WERI-Rb-1 (cell line): ENCODE measurements at regions not wholly inside any gene's neighbourhood (a gene's known extent, or its start where the extent isn't known, plus 50 kb on each side); places are given as distances from the start of the nearest gene placed in this dataset.

Source experiments
- DNase-seq: peaks from one replicate; pipeline ENCODE4 v3.0.0-alpha.2; 2020
- H3K27ac ChIP-seq: fragments of 250-450 bp; sonication (Bioruptor Pico); 2 replicates; pipeline ENCODE4 v1.5.1; 2020; ENCODE audit warnings: mild to moderate bottlenecking, moderate library complexity
- H3K27me3 ChIP-seq: fragments of 250-450 bp; sonication (Bioruptor Pico); 2 replicates; pipeline ENCODE4 v1.5.1; 2021; ENCODE audit warnings: mild to moderate bottlenecking, low read depth, moderate library complexity; ENCODE audit not compliant: insufficient read depth, severe bottlenecking
- H3K36me3 ChIP-seq: fragments of 250-450 bp; sonication (Bioruptor Pico); 2 replicates; pipeline ENCODE4 v1.5.1; 2020; ENCODE audit warnings: mild to moderate bottlenecking, moderate library complexity
- H3K4me3 ChIP-seq: 2 replicates; pipeline ENCODE4 v1.5.1; 2011; ENCODE audit warnings: low read depth, mild to moderate bottlenecking, control low read depth, low read length
- H3K9me3 ChIP-seq: fragments of 250-450 bp; sonication (Bioruptor Pico); 2 replicates; pipeline ENCODE4 v1.5.1; 2021; ENCODE audit warnings: mild to moderate bottlenecking, moderate library complexity; ENCODE audit not compliant: severe bottlenecking
- TF ChIP-seq, protein P1 (sequence below): IDR thresholded peaks from 2 replicates; pipeline ENCODE4 v1.5.1; 2011; ENCODE audit warnings: low read depth, mild to moderate bottlenecking, control low read depth, inconsistent platforms, low read length

GRCh38 chr2:14720739-14721138 is 88.2 kb downstream of the LRATD1 start:
- H3K27me3 ChIP-seq: no peaks in the 10 kb centered on the region
- H3K27ac ChIP-seq: no peak overlapping the region
- no peak overlapping the region for H3K4me3 ChIP-seq
- TF ChIP-seq, protein P1, sequence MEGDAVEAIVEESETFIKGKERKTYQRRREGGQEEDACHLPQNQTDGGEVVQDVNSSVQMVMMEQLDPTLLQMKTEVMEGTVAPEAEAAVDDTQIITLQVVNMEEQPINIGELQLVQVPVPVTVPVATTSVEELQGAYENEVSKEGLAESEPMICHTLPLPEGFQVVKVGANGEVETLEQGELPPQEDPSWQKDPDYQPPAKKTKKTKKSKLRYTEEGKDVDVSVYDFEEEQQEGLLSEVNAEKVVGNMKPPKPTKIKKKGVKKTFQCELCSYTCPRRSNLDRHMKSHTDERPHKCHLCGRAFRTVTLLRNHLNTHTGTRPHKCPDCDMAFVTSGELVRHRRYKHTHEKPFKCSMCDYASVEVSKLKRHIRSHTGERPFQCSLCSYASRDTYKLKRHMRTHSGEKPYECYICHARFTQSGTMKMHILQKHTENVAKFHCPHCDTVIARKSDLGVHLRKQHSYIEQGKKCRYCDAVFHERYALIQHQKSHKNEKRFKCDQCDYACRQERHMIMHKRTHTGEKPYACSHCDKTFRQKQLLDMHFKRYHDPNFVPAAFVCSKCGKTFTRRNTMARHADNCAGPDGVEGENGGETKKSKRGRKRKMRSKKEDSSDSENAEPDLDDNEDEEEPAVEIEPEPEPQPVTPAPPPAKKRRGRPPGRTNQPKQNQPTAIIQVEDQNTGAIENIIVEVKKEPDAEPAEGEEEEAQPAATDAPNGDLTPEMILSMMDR: no peak
- no peaks in the 10 kb centered on the region for H3K9me3 ChIP-seq
- H3K36me3 ChIP-seq: no peaks in the 10 kb centered on the region
- DNase-seq: no peak

DNA sequence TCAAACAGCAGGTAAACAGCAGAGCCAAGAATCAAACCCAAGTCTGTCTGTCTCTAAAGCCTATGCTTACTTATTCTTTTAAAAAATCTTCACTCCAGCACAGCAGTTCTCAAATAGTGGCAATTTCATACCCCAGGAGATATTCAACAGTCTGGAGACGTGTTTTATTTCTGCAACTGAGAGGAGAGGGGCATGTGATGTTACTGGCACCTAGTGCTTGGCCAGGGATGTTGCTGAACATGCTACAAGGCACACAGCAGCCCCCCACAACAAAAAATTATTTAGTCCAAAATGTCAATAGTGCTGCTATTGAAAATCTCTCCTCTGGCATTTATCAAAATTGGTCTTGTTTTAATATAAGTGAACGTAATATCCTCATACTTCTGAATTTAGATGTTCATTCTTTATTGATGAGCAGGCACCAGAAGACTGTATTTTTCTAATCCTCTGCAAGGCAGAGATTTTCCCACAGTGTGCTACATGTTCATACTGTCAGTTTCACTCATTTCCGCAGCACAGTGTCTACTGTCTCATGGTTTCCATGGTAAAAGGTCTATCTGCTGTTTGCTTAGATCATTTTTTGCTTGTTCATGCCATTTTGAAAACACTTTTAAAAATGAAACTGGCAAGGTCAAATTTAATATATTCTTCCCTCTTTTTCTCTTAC is 90.5 kb downstream of the LRATD1 start:
- no peaks in the 10 kb centered on the region for H3K9me3 ChIP-seq
- TF ChIP-seq, protein P1: peak; percentile 34; the same call in 1 of the 2 replicates
- no peaks in the 10 kb centered on the region for H3K36me3 ChIP-seq
- DNase-seq: no peak
- H3K4me3 ChIP-seq: no peak overlapping the region
- H3K27me3 ChIP-seq: no peaks in the 10 kb centered on the region
- H3K27ac ChIP-seq: no peak overlapping the region

GRCh38 chr2:14723684-14724083 is 91.2 kb downstream of the LRATD1 start:
- Histone ChIP-seq H3K36me3 (no peaks in the 10 kb centered on the region), H3K27me3 (no peaks in the 10 kb centered on the region), H3K4me3 (no peak overlapping the region), H3K9me3 (no peaks in the 10 kb centered on the region), H3K27ac (no peak overlapping the region)
- TF ChIP-seq, protein P1: no peak
- no peak for DNase-seq

GRCh38 chr2:14735696-14736095 is 103.2 kb downstream of the LRATD1 start:
- DNase-seq: no peak
- Histone ChIP-seq H3K9me3 (no peaks in the 10 kb centered on the region), H3K27ac (no peak overlapping the region), H3K36me3 (no peaks in the 10 kb centered on the region), H3K4me3 (no peak overlapping the region), H3K27me3 (no peaks in the 10 kb centered on the region)
- TF ChIP-seq, protein P1: no peak

- DNase-seq: no peak
- H3K36me3 ChIP-seq: no peaks in the 10 kb centered on the region
- TF ChIP-seq, protein P1: no peak
- H3K4me3 ChIP-seq: no peak overlapping the region
- no peak overlapping the region for H3K27ac ChIP-seq
- no peaks in the 10 kb centered on the region for H3K9me3 ChIP-seq
- no peaks in the 10 kb centered on the region for H3K27me3 ChIP-seq
Measured at GRCh38 chr2:14737201-14737600, 104.7 kb downstream of the LRATD1 start.

GRCh38 chr2:14743861-14744260 is 111.3 kb downstream of the LRATD1 start:
- H3K27ac ChIP-seq: no peak overlapping the region
- H3K9me3 ChIP-seq: peaks cover 6% of the 10 kb centered on the region
- H3K27me3 ChIP-seq: no peaks in the 10 kb centered on the region
- no peak for DNase-seq
- H3K36me3 ChIP-seq: no peaks in the 10 kb centered on the region
- no peak overlapping the region for H3K4me3 ChIP-seq
- TF ChIP-seq, protein P1: no peak
